ENCODE measurements at regions not wholly inside any gene's neighbourhood (a gene's known extent, or its start where the extent isn't known, plus 50 kb on each side); places are given as distances from the start of the nearest gene placed in this dataset.

DNA sequence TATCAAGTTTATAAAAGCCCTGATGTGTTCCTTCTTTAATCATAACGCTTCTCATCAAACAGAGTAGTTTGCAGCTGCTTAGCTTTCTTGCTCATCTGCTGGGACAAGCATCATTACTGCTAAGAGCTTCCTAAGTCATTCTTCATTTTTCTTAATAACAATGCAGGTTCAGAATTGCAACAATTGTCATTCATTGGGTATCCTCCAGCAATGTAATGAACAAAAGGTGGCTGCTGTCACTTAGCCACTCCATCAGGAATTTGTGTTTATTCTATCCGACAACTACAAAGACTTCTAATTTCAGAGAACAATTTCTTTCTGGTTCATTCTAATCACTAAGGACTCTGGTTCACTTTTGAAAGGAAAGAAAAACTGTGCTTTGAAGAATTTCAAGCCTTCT lies 836.7 kb upstream of the CDH10 start:
- WGBS (ENCODE audit: low lambda C conversion rate) = 0% methylated on average over 2 of the region's 2 CpGs
- Histone ChIP-seq H3K27me3 (ENCODE audit: insufficient read depth) (no peaks in the 10 kb centered on the region), H3K79me2 (ENCODE audit: insufficient read depth) (no peaks in the 10 kb centered on the region), H3K9me3 (no peaks in the 10 kb centered on the region), H3K4me2 (no peak overlapping the region), H3K9me2 (no peaks in the 10 kb centered on the region), H3K9ac (no peak overlapping the region), H3K4me1 (ENCODE audit: control insufficient read depth in 1 of 2, insufficient read depth in 2 of 2, low read depth in 1 of 2, low read length in 1 of 2) (no peaks in the 10 kb centered on the region), H3K36me3 (replicated peaks in 1 of 2; ENCODE audit: control insufficient read depth in 1 of 2, insufficient read depth in 2 of 2, low read length in 1 of 2) (no peaks in the 10 kb centered on the region), H4K20me1 (ENCODE audit: insufficient read depth) (no peaks in the 10 kb centered on the region), H3F3A (replicated peaks; ENCODE audit: insufficient read depth) (no peaks in the 10 kb centered on the region), H3K27ac (ENCODE audit: low read depth in 2 of 2, low read length in 1 of 2) (no peak overlapping the region), H3K4me3 (ENCODE audit: low read depth in 2 of 2, low read length in 1 of 2) (no peak overlapping the region), H2AFZ (ENCODE audit: low read depth) (no peak overlapping the region)
- ChIA-PET CTCF (no interaction called here), POLR2A (no interaction called here)
- DNase-seq = no peak
- no peak for TF ChIP-seq FOXM1 (IDR thresholded peaks at IDR 0.05; ENCODE audit: low read depth)
- no peak for TF ChIP-seq MXI1 (IDR thresholded peaks at IDR 0.05; ENCODE audit: low read depth, low read length)
- no peak for TF ChIP-seq NRF1 (IDR thresholded peaks at IDR 0.05; ENCODE audit: low read depth, low read length)

DNA sequence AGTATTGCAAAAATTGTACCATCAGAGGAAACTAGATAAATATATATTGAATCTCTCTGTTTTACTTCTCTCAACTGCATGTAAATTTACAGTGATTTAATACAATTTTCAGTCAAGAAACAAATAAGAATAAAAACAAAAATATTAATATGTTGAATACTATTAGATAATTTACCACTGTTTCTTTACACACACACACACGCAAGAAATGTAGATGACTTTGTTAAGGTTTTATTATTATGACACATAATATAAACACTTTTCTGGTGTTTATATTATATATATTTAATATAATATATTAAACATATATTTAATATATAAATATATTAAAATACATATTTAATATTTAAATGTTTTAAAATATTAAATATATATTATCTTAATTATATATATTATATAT lies 814.3 kb upstream of the CDH10 start:
- H3K27me3 ChIP-seq (ENCODE audit: insufficient read depth) = no peaks in the 10 kb centered on the region
- H3K4me2 ChIP-seq = no peak overlapping the region
- DNase-seq = no peak
- H3K9me3 ChIP-seq = no peaks in the 10 kb centered on the region
- ChIA-PET POLR2A (no interaction called here), CTCF (no interaction called here)
- WGBS (ENCODE audit: low lambda C conversion rate) = 60% methylated on average over 1 of the region's 1 CpG
- H3F3A ChIP-seq (replicated peaks; ENCODE audit: insufficient read depth) = no peaks in the 10 kb centered on the region
- TF ChIP-seq, protein P1, sequence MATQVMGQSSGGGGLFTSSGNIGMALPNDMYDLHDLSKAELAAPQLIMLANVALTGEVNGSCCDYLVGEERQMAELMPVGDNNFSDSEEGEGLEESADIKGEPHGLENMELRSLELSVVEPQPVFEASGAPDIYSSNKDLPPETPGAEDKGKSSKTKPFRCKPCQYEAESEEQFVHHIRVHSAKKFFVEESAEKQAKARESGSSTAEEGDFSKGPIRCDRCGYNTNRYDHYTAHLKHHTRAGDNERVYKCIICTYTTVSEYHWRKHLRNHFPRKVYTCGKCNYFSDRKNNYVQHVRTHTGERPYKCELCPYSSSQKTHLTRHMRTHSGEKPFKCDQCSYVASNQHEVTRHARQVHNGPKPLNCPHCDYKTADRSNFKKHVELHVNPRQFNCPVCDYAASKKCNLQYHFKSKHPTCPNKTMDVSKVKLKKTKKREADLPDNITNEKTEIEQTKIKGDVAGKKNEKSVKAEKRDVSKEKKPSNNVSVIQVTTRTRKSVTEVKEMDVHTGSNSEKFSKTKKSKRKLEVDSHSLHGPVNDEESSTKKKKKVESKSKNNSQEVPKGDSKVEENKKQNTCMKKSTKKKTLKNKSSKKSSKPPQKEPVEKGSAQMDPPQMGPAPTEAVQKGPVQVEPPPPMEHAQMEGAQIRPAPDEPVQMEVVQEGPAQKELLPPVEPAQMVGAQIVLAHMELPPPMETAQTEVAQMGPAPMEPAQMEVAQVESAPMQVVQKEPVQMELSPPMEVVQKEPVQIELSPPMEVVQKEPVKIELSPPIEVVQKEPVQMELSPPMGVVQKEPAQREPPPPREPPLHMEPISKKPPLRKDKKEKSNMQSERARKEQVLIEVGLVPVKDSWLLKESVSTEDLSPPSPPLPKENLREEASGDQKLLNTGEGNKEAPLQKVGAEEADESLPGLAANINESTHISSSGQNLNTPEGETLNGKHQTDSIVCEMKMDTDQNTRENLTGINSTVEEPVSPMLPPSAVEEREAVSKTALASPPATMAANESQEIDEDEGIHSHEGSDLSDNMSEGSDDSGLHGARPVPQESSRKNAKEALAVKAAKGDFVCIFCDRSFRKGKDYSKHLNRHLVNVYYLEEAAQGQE (IDR thresholded peaks at IDR 0.05; ENCODE audit: low read depth, low read length) = no peak
- TF ChIP-seq ELF1 (IDR thresholded peaks at IDR 0.05) (no peak), CHD2 (IDR thresholded peaks at IDR 0.05; ENCODE audit: low read length, partially characterized antibody) (no peak), MEF2A (IDR thresholded peaks at IDR 0.05; ENCODE audit: borderline replicate concordance, low read depth) (no peak), FOSL2 (IDR thresholded peaks at IDR 0.05; ENCODE audit: borderline replicate concordance, low read depth) (no peak), SIN3A (IDR thresholded peaks at IDR 0.05; ENCODE audit: borderline replicate concordance, low read depth, low read length) (no peak), YY1 (IDR thresholded peaks at IDR 0.05; ENCODE audit: low read depth) (no peak), FOXJ3 (CRISPR knock-in tag; IDR thresholded peaks at IDR 0.05) (no peak), SMC3 (IDR thresholded peaks at IDR 0.05; ENCODE audit: low read depth, low read length) (no peak), FOXM1 (IDR thresholded peaks at IDR 0.05; ENCODE audit: low read depth) (no peak), EP300 (IDR thresholded peaks at IDR 0.05; ENCODE audit: borderline replicate concordance in 1 of 2, low read depth in 1 of 2, low read length in 1 of 2) (no peak), GABPA (IDR thresholded peaks at IDR 0.05; ENCODE audit: low read depth) (no peak), GATA2 (CRISPR knock-in tag; IDR thresholded peaks at IDR 0.05) (no peak), NRF1 (IDR thresholded peaks at IDR 0.05; ENCODE audit: low read depth, low read length) (no peak)
- TF ChIP-seq, protein P2, sequence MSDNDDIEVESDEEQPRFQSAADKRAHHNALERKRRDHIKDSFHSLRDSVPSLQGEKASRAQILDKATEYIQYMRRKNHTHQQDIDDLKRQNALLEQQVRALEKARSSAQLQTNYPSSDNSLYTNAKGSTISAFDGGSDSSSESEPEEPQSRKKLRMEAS (IDR thresholded peaks at IDR 0.05; ENCODE audit: low read depth) = no peak
- TF ChIP-seq, protein P3, sequence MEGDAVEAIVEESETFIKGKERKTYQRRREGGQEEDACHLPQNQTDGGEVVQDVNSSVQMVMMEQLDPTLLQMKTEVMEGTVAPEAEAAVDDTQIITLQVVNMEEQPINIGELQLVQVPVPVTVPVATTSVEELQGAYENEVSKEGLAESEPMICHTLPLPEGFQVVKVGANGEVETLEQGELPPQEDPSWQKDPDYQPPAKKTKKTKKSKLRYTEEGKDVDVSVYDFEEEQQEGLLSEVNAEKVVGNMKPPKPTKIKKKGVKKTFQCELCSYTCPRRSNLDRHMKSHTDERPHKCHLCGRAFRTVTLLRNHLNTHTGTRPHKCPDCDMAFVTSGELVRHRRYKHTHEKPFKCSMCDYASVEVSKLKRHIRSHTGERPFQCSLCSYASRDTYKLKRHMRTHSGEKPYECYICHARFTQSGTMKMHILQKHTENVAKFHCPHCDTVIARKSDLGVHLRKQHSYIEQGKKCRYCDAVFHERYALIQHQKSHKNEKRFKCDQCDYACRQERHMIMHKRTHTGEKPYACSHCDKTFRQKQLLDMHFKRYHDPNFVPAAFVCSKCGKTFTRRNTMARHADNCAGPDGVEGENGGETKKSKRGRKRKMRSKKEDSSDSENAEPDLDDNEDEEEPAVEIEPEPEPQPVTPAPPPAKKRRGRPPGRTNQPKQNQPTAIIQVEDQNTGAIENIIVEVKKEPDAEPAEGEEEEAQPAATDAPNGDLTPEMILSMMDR (IDR thresholded peaks at IDR 0.05) = no peak
- no peaks in the 10 kb centered on the region for H3K4me1 ChIP-seq (ENCODE audit: control insufficient read depth in 1 of 2, insufficient read depth in 2 of 2, low read depth in 1 of 2, low read length in 1 of 2)
- no peaks in the 10 kb centered on the region for H3K36me3 ChIP-seq (replicated peaks in 1 of 2; ENCODE audit: control insufficient read depth in 1 of 2, insufficient read depth in 2 of 2, low read length in 1 of 2)
- H4K20me1 ChIP-seq (ENCODE audit: insufficient read depth) = no peaks in the 10 kb centered on the region
- no peak overlapping the region for H3K9ac ChIP-seq
- no peaks in the 10 kb centered on the region for H3K9me2 ChIP-seq
- H3K79me2 ChIP-seq (ENCODE audit: insufficient read depth) = no peaks in the 10 kb centered on the region
- H3K4me3 ChIP-seq (ENCODE audit: low read depth in 2 of 2, low read length in 1 of 2) = no peak overlapping the region
- no peak overlapping the region for H3K27ac ChIP-seq (ENCODE audit: low read depth in 2 of 2, low read length in 1 of 2)
- H2AFZ ChIP-seq (ENCODE audit: low read depth) = no peak overlapping the region

Data from SK-N-SH (cell line).